HG02870 (cell line): ENCODE measurements at regions not wholly inside any gene's neighbourhood (a gene's known extent, or its start where the extent isn't known, plus 50 kb on each side); places are given as distances from the start of the nearest gene placed in this dataset.
"Not testable (repeated sequence)": the region's sequence is repeated elsewhere in the genome, so short reads cannot be mapped to it uniquely, and the experiment has no call there.

Source experiments
- ATAC-seq: cut with Tn5 transposase; IDR thresholded peaks from one replicate; pipeline ENCODE4 v1.9.1; 2021; ENCODE audit warnings: mild to moderate bottlenecking, moderate library complexity; ENCODE audit not compliant: unreplicated experiment

DNA sequence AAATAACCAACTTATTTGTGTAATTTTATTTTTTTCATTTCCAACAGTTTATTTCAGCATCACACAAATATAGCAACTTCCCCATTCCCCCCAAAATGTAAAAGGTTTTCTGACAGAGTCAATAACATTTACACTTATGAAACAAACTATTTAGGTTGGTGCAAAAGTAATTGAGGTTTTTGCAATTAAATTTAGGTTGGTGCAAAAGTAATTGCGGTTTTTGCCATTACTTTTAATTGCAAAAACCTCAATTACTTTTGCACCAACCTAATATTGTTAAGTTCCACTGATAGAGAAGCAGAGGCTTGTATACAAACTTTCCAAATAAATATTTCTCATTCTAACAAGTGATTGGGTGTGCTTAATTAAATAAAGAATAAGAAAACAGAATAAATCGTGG lies 270.9 kb upstream of the DUSP10 start:
- no peak for ATAC-seq

DNA sequence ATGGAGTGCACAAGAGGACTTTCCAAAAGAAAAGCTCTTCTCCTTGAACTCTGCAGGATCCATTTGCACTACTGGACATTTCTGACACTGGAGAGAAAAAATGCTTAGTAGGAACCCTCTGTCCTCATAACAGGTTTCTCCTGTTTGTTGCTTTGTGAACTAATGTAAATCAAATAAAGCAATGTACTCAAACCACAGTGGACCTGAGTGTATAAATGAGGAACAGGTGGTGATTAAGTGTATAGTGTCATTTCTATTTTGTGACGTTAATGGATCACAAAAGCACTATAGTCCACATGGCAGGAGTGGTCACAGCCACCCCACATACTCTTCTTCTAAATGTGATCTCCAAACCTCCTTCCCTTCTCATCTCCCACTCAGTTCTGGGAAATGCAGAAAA lies 268.4 kb upstream of the DUSP10 start:
- ATAC-seq = no peak

DNA sequence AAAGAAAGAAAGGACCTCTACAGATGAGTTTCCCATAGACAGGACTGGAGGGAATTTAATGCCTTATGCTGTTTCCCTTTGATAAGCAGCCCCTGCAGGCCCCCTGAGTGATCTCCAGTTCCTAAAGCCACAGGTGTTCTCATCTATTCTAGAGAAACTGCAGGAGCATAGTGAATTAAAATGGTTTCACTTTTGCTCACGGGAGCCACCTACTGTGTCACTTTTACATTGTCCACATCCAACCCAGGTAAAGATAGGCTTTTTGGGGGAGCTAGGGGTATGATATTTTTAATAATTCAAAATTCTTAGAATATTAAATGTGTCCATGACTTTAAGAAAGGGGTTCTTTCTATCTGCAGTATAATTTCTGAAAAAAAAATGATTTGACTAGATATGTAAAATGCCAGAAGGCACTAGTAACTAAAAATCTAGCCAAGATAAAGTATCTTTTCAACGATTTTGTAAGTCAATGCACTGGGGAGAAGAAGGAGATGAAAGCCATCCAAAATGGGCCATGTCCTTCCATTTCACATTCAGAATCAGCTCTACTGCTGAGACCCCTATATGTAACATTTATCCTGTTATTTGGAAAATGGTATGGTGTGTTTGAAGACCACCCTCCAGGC lies 267.3 kb upstream of the DUSP10 start:
- ATAC-seq = no peak

DNA sequence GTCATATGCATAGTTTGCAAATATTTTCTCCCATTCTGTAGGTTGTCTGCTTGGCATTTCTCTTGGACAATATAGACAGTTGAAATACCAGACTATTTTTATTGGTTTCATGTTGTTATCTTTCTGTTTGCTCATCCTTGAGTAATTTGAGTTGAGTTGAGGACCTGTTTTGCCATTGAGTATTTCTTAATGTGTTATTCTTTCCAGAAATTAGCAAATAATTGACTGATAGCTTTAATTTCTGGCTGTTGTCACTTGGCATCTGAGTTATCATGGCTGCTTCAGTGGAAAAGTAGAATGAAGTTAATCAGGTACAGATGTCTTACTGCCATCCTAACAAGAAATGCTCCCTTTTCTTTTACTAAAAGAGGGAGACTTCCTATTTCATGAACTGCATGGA lies 264.8 kb upstream of the DUSP10 start:
- ATAC-seq = no peak

DNA sequence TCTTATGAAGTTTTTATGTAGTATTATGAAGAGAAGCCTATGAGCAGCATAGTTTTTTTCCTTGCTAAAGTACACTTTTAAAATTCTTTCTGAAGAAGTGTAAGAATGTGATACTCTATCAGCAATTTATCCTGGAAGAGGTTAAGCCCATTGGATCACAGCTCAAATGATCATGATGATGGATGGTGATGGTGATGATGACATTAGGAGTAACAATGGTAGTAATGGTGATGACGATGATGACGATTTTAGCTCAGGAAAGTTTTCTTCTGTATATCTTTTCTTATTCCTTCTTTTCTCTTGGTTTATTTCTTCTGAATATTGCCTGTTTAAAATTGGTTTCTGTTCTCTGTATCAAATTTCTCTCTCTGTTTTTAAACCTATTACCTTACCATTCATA lies 262.9 kb upstream of the DUSP10 start:
- ATAC-seq = no peak

DNA sequence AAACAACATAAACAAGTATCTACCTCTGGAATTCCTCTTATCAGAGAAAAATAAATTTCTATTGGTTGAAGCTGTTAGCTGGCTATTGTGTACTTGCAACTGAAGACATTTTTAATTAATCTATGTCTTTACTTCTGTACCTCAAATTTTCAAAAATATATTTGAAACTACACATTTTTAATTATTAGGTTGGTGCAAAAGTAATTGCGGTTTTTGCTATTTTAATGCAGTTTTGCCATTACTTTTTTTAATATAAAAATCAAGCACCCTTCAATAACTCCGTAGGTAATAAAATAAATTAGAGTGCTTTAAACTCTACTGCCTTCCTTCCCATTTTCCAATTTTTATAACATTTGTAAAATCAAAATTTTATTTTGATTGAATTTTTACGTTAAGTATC lies 262.1 kb upstream of the DUSP10 start:
- ATAC-seq = no peak

DNA sequence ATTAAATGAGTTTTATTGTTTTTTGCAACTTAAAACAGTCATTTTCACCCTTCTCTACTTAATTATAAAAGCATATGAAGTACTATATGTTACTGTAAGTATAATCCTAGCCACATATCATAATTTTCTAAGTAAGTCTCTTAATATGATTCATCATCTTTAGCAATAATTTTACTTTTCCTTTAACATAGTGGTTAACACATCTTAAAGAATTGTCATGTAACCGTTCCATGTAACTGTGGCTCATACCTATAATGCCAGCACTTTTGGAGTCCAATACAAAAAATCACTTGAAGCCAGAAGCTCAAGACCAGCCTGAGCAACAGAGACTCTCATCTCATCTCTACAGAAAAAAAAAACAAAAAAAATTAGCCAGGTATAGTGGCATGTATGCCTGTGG lies 260.6 kb upstream of the DUSP10 start:
- no peak for ATAC-seq

DNA sequence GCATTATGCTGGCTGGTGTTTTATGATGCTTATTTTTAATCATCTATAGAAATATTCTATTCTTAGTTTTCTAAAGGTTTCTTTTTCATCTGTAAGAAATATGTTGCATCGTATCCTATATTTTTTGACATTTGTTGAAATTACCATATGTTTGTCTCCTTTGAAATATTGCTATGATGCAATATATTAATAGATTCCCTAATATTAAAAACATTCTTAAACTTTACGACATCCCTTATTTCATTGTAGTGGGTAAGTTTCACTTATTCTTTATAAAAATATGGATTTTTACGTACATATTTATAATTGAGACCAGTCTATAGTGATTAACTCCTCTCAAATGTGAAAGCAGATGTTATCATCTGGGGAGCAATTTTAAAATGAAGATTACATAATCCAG lies 258.2 kb upstream of the DUSP10 start:
- ATAC-seq = no peak

DNA sequence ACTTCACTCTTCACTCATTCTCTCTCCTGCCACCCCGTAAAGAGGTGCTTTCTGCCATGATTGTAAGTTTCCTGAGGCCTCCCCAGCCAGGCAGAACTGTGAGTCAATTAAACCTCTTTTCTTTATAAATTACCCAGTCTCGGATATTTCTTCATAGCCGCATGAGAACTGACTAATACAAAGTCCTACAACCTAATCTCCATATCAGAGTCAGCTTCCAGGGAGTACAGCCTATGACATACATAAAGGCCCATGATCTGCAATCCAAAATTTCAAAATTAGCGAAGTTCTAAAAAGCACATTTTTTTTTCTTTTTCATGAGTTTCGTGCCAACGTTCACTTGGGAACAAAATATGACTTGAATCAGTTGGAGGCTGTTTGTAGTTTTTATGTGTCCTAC lies 256.9 kb upstream of the DUSP10 start:
- ATAC-seq = no peak

DNA sequence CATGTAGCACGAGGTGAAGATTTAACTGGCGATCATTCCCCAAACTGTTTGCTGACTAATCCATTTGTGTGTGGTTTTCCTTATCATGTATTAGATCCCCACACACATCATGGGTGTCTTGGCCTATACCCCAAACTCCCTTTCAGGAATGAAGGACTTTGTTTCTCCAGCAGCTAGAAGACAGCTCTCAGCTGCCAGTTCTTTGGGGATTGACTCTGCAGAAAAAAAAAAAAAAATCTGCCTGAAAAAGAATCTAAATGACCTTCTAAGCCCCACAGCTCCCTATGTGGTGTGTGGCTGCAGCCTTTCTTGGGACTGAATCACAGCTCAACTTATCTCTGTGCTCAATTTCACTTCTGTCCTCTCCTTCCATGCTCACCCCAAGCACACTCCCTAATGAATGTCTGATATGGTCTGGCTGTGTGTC lies 256.3 kb upstream of the DUSP10 start:
- ATAC-seq = no peak

DNA sequence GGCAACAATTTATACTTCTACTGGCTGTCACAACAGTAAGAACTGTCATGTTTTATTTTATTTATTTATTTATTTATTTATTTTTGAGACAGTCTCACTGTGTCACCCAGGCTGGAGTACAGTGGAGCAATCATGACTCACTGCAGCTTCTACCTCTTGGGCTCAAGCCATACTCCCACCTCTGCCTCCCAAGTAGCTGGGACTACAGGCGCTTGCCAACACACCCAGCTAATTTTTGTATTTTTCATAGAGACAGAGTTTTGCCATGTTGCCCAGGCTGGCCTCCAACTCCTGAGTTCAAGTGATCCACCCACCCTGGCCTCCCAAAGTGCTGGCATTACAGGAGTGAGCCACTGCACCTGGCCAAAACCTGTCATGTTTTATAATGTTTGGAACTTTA lies 255.1 kb upstream of the DUSP10 start:
- ATAC-seq = not testable (repeated sequence)

DNA sequence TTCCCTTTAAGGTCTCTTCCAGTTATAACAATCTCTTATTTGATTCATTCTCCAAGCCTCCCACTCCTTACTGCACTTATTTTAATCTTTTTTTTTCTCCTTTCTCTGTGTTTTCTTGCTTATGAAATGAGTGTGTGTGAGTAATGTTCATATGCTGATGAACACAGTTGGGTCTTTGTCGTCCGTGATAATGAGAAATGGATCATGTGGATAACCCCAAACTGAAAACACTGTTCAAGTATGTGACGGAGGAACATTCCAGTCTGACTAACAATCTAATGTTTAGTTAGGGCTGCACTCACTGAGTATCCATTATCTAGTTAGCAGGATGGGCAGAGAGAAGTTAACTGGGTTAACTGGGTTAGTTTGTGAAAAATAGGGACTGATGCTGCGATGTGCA lies 253.1 kb upstream of the DUSP10 start:
- ATAC-seq = peak; percentile 21

DNA sequence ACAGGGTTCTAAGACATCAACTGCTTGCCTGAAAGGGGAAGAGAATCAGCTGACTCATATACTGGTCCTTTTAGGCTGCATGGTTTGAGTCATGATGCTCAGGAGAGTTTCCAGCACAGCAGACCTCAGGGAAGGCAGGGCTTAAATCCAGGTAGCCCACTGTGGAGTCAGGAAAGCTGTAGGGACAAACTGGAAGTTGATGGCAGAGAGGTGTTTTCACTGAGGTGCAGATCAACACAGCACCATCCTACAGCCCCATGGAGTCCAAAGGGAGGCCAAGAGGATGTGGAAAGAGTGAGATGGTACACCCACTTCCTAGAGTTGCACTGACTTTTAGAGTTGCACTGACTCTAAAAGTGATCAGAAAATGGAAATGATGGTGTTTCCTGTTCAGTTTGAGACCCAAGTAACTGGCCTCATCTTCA lies 252.4 kb upstream of the DUSP10 start:
- ATAC-seq = peak; percentile 81

DNA sequence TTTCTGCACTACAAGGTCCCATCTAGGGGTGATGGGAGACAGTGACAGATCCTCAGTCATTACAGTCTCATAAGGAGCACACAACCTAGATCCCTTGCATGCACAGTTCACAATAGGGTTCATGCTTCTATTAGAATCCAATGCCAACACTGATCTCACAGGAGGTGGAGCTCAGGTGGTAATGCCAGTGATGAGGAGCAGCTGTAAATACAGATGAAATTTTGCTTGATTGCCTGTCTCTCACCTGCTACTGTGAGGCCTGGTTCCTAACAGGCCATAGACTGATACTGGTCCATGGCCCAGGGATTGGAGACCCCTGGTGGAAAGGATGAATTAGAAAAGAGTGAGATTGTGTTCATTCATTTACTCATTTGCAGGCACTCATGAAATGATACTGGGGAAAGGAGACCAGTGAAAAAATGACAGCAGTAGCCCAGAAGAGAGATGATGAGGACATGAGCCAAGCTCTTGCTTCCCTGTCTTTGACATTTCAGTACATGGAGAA lies 251.6 kb upstream of the DUSP10 start:
- ATAC-seq = no peak

DNA sequence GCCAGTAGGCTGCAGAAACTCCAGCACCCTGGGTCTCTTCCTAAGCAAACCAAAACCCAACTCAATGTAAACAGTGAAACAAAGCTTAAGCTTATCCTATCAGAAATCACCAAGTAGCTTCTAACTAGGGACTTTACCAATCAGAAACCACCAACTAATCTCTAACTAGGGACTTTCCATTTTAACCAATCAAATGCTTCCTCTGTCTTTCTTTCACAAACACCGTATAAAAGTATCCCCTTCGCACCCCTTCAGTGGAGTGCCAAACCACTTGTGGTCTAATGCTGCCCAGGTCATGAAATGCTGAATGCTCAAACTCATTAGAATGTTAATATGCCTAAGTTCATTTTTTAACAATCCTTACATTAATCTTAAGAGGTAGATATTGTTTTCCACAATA lies 250.5 kb upstream of the DUSP10 start:
- no peak for ATAC-seq

DNA sequence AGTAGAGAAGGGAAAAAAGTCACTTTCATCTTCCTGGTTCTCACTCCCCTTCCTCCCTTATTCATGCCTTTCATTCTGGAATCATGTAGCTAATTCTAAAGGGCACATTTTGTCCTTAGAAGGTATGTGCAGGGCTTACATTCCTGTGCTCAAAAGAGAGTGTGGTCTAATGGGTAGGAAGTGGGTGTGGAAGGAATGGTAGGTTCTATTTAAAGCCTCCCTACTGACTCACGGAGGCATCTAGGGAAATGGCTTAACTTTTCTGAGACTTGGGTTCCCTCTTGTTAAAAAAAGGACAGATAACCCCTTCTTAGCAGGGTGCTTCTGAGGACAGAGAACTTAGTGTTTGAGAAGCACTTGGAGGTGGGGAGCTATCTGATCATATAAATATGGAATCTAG lies 249.3 kb upstream of the DUSP10 start:
- ATAC-seq = no peak

DNA sequence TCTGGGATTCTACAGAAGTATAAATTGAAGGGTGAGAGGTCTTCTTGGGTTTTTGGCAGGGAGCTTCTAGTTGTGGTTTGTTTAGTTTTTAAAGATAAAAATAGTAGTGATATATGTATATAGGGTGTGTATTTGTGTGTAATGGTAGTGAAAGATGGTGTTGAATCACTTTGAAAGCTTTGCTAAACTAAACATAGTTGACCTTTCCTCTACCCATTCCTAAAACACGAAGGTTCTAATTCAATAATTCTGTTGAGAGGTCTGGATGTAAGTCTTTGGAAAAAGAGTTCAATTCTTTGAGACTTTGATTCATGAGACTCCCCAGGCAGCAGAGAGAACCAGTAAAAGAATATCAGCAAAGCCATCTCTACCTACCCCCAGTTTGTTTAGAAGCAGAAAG lies 247.9 kb upstream of the DUSP10 start:
- no peak for ATAC-seq

DNA sequence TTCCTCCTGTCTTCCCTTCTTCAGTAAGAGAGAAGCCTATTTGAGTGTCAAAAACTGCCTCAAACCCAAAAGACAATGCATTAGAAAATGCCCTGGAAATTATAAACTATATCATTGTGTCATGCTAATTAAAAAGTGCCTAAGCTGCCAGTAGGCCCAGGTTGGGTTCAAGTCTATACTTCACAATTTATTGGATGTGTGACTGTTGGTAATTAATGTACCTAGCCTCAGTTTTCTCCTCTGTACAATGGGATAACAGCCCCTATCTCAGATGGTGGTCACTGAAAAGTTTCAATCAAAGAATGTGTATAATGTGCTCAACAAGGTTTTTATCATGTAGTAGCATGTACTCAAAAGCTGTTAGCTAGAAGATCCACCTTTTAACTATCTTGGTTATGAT lies 246.9 kb upstream of the DUSP10 start:
- ATAC-seq = no peak

DNA sequence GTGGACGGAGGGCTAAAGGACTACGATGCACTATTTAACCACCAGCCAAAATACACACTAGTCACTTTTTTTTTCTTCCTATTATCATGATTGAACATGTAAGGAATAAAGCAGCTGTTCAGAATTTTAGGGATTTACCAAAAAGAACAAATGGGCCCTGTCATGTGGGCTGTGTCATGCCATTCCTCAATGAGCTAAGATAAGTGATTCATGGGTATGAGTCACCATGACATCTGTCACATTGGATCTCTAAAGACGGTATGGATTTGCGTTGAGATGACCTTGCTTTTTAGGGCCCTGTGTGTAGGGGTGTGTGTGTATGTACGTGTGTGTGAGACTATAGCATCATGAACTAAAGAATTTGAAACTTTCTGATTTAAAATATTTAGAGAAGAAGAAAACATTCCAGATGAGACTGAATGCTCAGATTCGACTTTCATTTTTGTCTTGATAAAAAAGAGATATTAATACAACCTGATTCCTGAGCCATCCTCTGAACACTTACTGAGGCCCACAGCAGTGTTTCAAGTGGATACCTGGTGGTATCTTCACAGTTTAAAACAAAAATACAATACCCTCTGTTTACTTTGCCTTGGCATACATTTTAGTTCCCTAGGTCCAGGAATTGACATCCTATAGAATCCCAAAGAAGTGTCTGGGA lies 246.1 kb upstream of the DUSP10 start:
- no peak for ATAC-seq

DNA sequence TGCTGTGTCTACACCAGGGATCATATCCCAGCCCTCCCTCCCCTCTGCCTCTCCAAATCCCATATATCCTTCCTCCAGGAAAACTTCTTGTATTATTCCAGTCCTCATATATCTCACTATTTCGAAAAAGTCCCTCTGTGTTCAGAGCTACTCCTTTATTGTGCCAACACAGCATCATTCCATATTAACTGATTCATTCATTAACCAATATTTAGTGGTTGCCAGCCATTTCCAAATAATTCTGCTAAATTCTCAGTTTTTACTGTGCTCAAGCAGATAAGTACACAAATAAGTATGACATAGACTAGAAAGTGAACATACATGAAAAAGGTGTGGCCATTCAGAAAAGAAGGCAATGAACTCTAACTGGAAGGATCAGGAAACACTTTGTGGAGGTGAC lies 241.6 kb upstream of the DUSP10 start:
- ATAC-seq = no peak

DNA sequence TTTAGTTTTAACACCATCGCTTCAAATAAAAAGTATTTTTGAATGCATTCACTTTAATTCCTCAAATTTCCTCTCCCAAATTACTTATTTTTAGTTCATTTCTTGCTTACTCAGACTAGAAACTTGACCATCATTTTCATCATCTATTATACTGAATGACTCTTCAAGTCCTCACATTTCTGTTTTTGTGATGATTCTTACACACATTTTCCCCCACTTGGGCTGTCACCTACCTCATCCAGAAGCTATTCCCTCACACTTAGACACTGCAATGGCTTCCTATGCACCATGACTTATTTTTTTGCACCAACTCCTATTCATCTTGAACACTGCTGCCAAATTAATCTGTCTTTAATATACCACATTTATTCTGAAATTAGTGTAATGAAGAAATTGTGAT lies 239.6 kb upstream of the DUSP10 start:
- ATAC-seq = no peak

DNA sequence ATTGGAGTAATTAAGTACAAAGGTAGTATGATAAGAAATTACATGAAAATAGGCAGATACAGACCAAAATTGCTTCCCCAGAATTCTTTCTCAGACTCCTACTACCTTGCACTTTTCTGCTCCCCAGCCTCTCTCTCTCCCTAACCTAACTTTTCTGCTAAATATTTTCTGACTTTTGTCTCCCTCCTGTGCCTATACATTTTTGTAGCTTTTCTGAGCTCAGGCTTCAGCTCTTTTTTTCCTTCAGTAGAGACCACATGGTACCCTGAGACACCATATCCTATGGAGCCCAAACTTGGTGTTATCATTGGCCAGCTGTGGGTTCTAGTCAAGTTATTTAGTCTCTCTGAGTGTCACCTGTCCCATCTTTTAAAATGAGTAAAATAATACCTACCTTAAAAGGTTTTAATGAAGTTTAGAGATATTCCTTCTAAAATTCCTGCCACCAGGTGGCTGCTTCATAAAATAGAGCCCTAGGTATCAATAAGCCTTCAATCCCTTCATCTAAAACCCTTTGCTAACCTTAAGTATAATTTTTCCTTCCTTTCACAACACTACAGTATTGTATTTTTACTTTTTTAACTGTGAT lies 237.6 kb upstream of the DUSP10 start:
- no peak for ATAC-seq
